IMR-90 (cell line): ENCODE measurements at regions not wholly inside any gene's neighbourhood (a gene's known extent, or its start where the extent isn't known, plus 50 kb on each side); places are given as distances from the start of the nearest gene placed in this dataset.

ENCODE experiments used
- BHLHE40 ChIP-seq: fragments of 150-350 bp; IDR thresholded peaks from 2 replicates; pipeline ENCODE4 v1.6.1; 2016; ENCODE audit warnings: mild to moderate bottlenecking, low read depth, low read length
- TF ChIP-seq, protein P1 (sequence below): conservative IDR thresholded peaks from 2 replicates; pipeline ENCODE4 v1.5.1; 2012; ENCODE audit warnings: mild to moderate bottlenecking, low read depth, low read length, improper control_type of control experiment

DNA sequence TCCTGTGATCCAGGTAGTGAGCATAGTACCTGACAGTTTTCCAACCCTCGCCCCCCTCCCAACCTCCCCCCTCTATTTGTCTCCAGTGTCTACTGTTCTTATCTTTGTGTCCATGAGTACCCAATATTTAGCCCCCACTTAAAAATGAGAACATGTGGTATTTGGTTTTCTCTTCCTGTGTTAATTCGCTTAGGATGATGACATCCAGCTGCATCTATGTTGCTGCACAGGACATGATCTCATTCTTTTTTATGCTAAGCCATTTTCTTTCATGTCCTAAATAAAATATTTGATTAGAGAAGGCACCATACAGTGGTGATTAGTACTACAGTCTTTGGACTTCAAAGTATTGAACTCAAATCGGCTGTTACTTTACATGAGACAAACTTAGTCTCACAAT is 1087.9 kb downstream of the CBLN2 start:
- TF ChIP-seq, protein P1, sequence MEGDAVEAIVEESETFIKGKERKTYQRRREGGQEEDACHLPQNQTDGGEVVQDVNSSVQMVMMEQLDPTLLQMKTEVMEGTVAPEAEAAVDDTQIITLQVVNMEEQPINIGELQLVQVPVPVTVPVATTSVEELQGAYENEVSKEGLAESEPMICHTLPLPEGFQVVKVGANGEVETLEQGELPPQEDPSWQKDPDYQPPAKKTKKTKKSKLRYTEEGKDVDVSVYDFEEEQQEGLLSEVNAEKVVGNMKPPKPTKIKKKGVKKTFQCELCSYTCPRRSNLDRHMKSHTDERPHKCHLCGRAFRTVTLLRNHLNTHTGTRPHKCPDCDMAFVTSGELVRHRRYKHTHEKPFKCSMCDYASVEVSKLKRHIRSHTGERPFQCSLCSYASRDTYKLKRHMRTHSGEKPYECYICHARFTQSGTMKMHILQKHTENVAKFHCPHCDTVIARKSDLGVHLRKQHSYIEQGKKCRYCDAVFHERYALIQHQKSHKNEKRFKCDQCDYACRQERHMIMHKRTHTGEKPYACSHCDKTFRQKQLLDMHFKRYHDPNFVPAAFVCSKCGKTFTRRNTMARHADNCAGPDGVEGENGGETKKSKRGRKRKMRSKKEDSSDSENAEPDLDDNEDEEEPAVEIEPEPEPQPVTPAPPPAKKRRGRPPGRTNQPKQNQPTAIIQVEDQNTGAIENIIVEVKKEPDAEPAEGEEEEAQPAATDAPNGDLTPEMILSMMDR: no peak
- TF ChIP-seq BHLHE40: no peak
